T-helper 22 cell (primary cell): ENCODE measurements at regions not wholly inside any gene's neighbourhood (a gene's known extent, or its start where the extent isn't known, plus 50 kb on each side); places are given as distances from the start of the nearest gene placed in this dataset.
"Not testable (repeated sequence)": the region's sequence is repeated elsewhere in the genome, so short reads cannot be mapped to it uniquely, and the experiment has no call there.

ENCODE experiments used
- DNase-seq: peaks from one replicate; pipeline ENCODE4 v3.0.0-alpha.2; 2020; ENCODE audit warnings: low read depth

- no peak for DNase-seq
Observed at GRCh38 chr21:27371975-27372331, 405.1 kb upstream of the ADAMTS5 start.

GRCh38 chr21:27371115-27371974 lies 404.5 kb upstream of the ADAMTS5 start:
- no peak for DNase-seq

GRCh38 chr21:27369978-27370571 lies 403.2 kb upstream of the ADAMTS5 start:
- DNase-seq, result no peak

- no peak for DNase-seq
Observed at GRCh38 chr21:27369234-27369633, 402.3 kb upstream of the ADAMTS5 start.

GRCh38 chr21:27366646-27367235 lies 399.9 kb upstream of the ADAMTS5 start:
- no peak for DNase-seq

GRCh38 chr21:27366036-27366435 lies 399.1 kb upstream of the ADAMTS5 start:
- DNase-seq, result no peak

- no peak for DNase-seq
Observed at GRCh38 chr21:27365394-27365793, 398.5 kb upstream of the ADAMTS5 start.

GRCh38 chr21:27363719-27364477 lies 397.0 kb upstream of the ADAMTS5 start:
- DNase-seq, result no peak

GRCh38 chr21:27362249-27362648 lies 395.4 kb upstream of the ADAMTS5 start:
- DNase-seq, result no peak

GRCh38 chr21:27359141-27359540 lies 392.3 kb upstream of the ADAMTS5 start:
- no peak for DNase-seq

GRCh38 chr21:27352885-27353284 lies 386.0 kb upstream of the ADAMTS5 start:
- no peak for DNase-seq

- DNase-seq, result no peak
Observed at GRCh38 chr21:27346041-27346448, 379.2 kb upstream of the ADAMTS5 start.

- DNase-seq, result no peak
Observed at GRCh38 chr21:27339902-27340301, 373.0 kb upstream of the ADAMTS5 start.

- DNase-seq, result not testable (repeated sequence)
Observed at GRCh38 chr21:27338007-27338406, 371.1 kb upstream of the ADAMTS5 start.

- no peak for DNase-seq
Observed at GRCh38 chr21:27333096-27333495, 366.2 kb upstream of the ADAMTS5 start.

GRCh38 chr21:27329255-27329851 lies 362.5 kb upstream of the ADAMTS5 start:
- no peak for DNase-seq

- no peak for DNase-seq
Observed at GRCh38 chr21:27326301-27326700, 359.4 kb upstream of the ADAMTS5 start.

- no peak for DNase-seq
Observed at GRCh38 chr21:27323331-27323730, 356.4 kb upstream of the ADAMTS5 start.

GRCh38 chr21:27321791-27322190 lies 354.9 kb upstream of the ADAMTS5 start:
- DNase-seq, result no peak

- no peak for DNase-seq
Observed at GRCh38 chr21:27320868-27321267, 354.0 kb upstream of the ADAMTS5 start.

- DNase-seq, result not testable (repeated sequence)
Observed at GRCh38 chr21:27317601-27318000, 350.7 kb upstream of the ADAMTS5 start.

GRCh38 chr21:27315373-27315772 lies 348.5 kb upstream of the ADAMTS5 start:
- no peak for DNase-seq
